HG03354 (cell line): ENCODE measurements at regions not wholly inside any gene's neighbourhood (a gene's known extent, or its start where the extent isn't known, plus 50 kb on each side); places are given as distances from the start of the nearest gene placed in this dataset.

Experiments
- ATAC-seq: cut with Tn5 transposase; IDR thresholded peaks from one replicate; pipeline ENCODE4 v1.9.1; 2021; ENCODE audit warnings: mild to moderate bottlenecking; ENCODE audit not compliant: unreplicated experiment, poor library complexity, severe bottlenecking

DNA sequence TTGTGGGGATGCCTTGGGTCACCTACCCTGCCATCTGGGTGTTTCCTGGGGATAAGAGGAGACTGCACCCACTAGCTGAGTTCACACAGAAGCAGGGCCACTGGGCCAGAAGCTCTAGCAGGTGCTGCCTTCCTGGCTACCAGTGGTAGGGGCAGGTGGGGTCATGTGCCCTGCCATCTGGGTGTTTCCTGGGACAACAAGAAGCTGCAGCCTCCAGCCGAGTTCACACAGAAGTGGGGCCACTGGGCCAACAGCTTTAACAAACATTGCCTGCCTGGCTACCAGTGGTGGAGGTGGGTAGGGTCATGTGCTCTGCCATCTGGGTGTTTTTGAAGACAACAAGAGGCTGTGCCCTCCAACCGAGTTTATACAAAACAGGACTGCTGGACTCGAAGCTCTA lies 282.2 kb upstream of the SYT4 start:
- ATAC-seq, result no peak

DNA sequence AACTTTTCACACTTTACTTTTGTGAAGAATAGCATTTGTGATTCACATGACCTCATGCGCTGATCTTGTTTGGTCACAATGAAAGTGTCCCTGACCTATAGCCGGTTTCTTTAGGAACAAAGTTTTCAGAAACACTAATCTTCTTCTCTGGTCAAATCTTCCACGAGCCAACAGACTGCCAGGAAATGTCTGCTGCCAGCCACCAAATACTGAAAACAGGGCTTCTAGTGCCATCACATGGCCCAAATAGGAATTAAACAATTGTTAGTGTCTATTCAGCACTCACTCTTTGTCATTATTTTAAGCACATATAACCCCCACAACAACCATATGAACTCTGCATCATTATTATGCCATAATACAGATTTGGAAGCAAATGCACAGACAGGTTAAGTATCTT lies 286.5 kb upstream of the SYT4 start:
- ATAC-seq, result no peak

DNA sequence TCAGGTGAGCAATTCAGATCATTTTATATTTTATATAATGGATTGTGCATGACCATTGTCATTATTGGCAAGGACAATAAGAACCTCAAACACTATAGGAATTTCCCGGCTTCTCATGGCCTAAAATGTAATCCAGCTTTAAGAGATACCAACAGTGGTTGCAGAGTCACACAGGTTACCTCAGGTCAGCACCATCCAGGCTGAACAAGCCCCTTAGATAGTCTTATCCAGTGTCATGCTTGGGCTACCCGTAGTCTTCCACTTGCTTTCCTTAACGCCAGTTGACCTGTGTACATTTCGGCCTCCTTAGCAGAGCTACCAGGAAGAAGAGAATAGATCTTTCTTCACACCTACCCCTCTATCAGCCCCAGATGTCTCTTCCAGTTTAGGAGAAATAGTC lies 293.3 kb upstream of the SYT4 start:
- no peak for ATAC-seq

DNA sequence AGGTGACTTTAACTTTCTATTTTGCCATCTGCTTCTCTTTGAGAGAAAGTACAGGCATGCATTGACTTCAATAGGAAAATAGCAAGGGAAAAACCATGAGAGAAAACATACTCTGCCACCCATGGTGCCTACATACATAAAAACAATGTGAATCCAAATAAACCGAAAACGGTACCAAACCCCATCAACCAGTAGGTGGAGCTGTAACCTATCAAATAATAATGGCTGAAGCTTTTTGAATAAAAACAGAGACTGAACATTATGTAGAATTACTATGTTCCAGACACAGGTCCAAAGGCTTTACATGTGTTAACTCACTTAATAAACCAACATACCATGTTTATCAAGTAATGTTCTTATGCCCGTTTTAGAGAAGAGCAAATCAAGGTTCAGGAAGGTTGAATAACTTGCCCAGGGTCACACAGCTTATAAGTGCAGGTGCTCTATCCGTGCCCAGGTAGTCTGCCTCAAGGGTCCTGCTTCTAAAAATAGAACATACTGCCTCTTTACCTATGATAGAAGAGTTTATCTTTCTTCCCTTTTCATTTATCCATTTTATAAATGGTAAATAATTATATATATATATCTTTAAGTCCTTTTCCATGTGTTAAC lies 293.9 kb upstream of the SYT4 start:
- peak; percentile 76 for ATAC-seq

DNA sequence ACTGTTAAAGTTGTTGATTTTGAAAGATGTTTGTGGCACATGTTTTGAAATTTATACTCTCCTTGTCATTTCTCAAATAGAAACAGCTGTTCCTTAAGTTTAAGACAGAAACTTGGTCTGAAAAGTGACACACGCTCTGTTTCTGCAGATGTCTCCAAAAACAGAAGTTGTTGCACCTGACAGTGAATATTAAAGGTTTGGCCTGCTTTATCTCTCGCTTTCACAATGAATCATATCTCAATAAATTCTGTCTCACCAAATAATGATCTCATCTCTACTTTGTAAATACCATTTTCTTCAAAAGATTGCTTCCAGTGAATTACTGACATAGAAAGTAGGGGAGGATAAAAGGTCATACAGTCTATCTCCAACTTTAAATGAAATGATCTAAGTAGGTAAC lies 294.9 kb upstream of the SYT4 start:
- ATAC-seq, result peak; percentile 67

DNA sequence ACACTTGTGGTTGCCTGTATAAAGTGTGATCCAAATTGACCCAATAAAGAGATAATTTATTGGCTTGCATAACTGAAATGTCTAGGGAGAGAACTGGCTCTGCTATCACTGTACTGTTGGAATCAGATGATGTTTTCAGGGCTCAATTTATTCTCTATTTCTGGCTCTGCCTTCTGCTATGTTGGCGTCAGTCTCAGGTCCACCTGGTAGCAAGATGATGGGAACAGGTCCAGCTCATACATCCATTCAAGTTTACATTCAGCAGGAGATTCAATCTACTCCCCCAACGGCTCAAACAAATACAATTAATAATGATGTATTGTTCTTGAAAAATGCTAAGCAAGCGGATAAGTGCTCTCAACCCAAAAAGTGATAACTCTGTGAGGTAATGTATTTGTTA lies 297.7 kb upstream of the SYT4 start:
- no peak for ATAC-seq

DNA sequence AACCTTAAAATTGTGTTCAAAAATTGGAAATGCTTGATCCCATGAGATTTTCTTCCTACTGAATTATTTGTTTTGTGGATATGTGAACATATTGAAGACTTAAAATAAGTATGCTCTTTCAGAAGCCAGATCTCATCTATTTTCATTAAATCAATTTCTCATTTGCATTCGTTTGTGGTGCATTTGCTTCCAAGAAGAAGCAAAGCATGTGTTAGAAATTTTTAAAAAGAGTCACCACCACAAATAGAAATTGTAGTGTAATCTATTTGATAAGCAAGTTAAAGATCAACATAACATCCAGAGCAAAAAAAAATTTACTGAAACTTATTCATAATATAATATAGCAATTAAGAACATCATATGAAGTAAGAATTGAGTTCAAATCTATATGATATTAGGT lies 300.9 kb upstream of the SYT4 start:
- no peak for ATAC-seq

DNA sequence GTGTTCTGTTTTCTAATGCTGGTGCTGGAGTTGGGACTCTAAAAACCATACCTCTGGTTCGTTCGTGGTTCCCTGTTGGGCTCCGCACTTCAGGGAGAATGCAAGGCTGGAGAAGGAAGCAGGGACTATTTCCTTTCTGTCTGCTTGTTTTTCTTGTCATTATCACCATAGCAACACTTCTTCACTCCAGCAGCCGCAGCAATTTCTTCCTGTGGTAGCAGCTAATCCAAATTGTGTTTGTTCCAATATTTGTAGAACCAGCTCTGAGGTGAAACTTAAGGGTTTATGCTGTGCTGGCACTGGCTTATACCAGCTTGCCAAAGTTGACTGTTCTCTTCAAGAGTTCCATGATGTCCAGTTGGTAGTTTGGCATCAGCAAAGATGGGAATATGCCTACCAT lies 301.4 kb upstream of the SYT4 start:
- no peak for ATAC-seq

DNA sequence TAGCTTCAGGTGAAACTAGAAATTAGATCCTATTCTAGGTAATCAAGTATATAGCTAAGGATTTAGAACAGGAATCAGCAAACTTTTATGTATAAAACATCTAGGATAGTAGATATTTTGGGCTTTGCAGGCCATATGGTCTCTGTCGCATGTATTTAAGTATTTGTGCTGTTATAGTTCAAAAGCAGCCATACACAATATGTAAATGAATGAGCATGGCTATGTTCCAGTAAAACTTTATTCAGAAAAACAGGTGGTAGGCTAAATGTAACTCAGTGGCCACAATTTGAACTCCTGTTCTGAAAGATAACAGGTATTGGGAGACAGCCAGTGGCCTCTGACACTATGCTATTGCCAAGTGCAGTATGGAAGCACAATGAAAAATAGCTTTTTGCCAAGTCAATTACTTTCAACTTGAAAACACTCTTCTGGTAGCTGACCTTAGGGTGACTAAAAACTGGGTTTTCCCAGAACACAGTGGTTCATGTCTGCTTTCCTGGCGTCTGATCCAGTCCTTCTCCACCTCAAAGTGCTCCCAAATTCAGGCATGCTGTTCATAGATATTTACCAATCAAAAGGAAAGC lies 304.7 kb upstream of the SYT4 start:
- no peak for ATAC-seq

DNA sequence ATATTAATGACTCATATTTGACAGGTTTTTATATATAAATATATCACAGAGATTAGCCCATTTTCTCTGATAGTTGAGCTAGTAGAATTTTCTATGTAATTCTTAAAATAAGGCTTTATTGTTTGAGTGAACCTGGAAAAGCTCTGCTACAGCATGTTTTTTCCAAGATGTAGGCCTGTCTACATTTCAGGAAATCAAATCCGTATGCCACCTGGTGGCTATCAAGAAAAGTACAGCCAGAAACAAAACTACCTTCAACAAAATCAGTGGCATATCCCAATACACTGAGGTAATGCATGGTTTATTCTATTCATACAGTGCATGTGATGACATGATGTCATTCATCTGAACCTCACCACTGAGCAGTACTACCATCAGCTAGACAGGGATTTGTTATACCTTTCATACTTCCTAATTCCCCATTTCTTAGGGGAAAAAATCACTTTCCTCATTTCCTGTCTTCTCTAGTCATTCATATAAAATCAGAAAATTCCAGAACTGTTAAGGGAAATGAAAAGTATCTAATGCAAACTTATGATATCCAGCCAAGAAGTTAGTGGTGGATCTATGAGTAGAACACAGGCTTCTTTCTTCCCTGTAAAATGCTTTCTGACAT lies 310.4 kb upstream of the SYT4 start:
- ATAC-seq, result peak; percentile 73

DNA sequence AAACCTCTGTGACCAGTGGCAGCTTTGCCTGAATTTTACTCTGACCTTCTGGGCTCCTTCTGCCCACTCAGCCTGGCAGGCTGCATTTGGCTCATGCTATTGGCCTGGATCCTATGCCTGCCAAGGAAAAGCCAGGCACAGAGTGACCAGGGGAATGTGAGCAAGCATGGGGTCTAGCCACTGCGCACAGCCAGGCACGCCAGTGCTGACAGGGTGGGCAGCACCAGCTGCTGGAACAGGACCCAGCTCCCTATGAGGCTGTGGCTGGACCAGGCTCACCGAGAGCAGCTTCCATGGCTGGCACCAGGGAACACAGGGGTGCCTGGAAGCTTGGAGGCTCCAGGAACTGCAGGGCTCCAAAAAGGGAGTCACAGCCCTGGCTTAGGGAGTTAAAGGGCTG lies 311.5 kb upstream of the SYT4 start:
- ATAC-seq, result no peak

DNA sequence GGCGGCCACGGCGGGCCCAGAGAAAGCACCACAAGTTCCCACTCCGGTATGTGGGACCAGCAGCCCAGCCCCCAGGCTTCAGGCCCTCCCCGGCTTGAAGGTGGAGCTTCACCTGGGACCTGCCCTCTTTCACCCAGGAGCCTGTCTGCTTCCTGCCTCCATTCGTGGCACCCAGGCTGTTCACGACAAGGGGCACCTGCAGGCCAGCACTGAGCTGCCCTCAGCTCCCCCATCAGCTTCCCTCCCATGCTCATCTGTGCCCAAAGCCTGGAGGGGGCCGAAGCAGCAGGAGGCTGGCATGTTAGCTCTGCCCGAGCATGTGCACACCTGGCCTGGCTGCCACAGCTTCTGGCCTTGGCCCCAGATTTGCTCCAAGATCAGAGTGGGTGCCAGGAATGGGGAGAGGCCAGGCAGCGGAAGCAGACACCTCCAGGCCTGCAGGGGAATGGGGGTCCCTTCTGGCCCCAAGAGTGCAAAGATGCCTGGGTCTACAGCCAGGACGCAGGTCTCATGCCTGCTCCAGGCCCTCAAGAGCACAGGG lies 312.4 kb upstream of the SYT4 start:
- ATAC-seq, result no peak

DNA sequence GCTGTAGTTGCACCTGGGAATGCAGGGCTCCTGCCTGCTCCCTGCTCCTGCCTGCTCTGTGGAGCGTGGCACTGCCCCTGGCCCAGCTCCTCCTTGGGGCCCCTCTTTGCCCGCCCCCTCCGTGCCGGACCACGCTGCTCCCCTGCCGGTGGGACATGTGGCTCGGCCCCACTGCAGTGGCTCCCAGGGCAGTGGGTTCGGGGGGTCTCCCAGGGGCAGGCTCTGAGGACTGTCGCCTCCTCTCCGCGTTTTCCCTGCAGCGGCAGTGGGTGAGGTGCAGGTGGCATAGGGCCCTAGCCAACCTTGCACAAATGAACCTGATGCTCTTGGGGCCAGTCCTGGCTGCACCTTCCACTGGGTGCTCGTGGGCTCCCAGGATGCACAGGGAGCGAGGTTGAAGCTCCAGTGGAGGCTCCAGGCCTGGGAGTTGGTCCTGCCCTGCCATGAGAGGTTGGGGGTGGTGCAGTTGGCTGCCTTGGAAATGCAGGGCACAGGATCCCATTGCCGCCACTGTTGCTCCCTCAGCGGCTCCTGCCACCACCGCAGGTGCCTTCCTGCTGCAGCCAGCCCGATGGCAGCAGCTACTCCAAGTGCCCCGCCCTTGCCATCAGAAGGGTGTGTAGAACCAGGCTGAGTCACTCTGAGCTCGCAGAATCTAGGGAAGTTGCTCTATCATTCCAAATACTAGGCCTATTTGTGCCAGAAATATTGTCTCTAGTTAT lies 313.1 kb upstream of the SYT4 start:
- ATAC-seq, result no peak

DNA sequence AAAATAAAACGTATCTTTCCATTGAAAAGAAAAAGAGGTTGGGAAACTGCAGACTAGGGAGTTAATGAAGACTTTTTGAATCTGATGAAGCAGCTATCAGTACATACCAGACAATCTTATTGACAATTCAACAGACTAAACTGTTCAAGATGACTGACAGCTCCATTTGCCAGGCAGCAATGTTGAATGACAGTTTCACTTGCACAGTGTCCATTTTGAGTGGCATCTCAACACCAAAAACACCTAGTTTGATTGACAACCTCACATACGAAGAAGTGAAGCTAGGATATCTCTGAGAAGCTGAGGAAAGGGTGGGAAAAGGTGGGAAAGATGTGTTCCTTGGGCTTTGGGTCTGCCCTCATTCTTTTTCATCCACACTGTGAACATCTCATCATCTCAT lies 315.0 kb upstream of the SYT4 start:
- ATAC-seq, result no peak

DNA sequence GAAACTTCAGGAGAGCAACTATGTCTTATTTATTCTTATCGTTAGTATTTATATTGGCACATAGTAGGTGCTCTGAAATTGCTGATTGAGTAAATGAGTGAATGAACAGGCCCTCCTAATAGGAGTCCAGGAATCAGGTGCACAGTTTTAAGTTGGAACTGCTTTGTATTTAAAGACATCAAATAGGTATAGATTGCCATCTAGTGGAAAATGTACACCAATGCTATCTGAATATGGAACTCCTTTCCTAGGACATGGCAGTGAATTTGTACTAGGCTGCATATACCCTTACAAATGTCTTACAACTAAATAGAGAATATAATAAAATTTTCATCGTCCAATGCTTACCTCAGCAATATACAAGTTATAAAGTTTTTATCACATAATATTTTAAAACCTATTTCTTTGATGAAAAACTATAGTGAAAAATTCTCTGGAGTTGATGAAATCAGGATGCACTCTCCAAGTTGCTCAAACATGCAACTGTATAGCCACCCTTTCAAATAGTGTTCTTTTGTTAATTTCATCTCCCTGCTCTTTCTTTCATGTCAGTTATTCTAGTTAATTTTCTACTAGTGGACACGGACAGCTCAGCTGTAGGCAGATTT lies 318.9 kb upstream of the SYT4 start:
- ATAC-seq, result peak; percentile 86

DNA sequence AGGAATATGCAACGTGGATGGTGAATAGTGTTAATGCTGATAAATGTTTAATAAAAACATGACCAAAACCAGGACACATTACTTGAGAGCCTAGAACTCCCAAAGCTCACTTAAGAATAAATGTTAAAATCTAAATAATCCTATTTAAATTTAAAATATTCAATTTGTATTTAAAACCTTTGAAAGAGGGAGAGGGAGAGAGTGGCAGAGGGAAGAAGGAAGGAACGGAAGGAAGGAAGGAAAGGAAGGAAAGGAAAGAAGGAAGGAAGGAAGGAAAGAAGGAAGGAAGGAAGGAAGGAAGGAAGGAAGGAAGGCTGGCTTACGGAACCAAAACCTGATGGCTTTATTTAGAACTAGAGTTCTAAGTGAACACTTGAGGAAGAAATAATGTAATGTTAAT lies 324.1 kb upstream of the SYT4 start:
- ATAC-seq, result no peak

DNA sequence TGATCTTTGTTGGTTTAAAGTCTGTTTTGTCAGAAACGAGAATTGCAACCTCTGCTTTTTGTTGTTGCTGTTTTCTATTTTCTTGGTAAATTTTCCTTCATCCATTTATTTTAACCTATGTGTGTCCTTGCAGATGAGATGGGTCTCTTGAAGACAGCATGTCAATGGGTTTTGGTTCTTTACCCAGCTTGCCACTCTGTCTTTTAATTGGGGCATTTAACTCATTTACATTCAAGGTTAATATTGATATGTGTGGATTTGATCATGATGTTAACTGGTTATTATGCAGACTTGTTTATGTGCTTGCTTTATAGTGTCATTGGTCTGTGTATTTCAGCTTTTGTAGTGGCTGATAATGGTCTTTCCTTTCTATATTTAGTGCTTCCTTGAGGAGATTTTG lies 327.9 kb upstream of the SYT4 start:
- no peak for ATAC-seq

DNA sequence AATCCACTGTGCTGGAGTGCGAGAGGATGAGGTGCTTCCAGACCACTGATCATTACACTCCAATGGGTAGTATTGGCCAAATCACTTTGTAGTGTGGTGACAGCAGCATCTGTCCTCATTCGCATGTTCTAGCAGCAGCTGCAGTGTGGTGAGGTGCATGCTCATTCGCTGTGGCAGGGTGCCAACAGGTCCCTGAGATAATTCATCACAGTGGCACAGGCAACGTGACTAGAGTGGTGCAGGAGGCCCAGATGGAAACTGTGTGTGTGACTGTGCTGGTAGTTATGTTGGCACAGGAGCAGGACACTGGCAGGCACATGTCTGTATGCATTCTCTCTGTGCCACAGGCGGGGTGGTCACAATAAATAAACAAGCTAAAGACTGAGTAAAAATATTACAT lies 329.5 kb upstream of the SYT4 start:
- no peak for ATAC-seq

DNA sequence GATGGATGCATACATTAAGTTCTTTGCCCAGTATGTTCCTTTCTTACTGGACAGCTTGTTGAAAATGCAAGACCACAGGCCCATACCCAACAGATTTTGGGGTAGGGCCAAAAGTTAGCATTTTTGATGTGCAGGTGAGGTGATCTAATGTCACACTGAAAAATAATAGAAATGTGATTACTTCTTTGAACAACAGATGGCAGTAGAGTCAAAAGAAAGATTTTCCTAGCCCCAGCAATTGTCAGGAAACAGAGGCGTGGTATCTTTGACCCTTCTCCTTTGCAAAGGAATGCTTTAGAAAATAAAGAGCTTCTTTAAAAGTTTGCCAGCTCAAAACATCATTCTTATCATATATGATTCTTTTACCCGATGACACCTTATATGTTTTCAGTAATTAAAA lies 343.6 kb upstream of the SYT4 start:
- ATAC-seq, result peak; percentile 89

DNA sequence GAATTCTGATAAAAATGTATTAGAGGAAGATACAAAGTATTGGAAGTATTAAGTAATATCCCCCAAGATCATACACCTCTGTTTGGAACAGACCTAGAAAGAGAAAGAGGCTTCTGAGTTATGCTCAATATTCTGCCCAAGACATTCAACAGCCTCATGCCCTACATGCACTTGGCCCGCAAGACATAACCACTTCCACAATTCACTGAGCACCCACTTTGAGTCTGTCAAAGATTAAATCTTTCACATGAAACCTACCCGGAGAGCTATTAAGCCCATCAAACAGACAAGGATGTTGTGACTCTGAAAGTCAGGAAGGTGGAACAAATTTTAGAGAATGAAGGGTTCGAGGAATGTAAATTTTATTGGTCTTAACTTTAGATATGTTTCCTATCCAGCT lies 344.7 kb upstream of the SYT4 start:
- ATAC-seq, result no peak
